Type B pancreatic cell (in vitro differentiated cells): ENCODE measurements at regions not wholly inside any gene's neighbourhood (a gene's known extent, or its start where the extent isn't known, plus 50 kb on each side); places are given as distances from the start of the nearest gene placed in this dataset.

Experiments used
- DNase-seq: peaks from one replicate; pipeline ENCODE4 v3.0.0; 2021; ENCODE audit warnings: mixed read lengths; ENCODE audit not compliant: unreplicated experiment; ENCODE audit errors: extremely low spot score
- H3K27ac Mint-ChIP-seq: 2 replicates; pipeline ENCODE4 v1.8.0; 2021; ENCODE audit warnings: mild to moderate bottlenecking, mixed read lengths
- H3K27me3 Mint-ChIP-seq: 2 replicates; pipeline ENCODE4 v1.8.0; 2021; ENCODE audit warnings: mixed read lengths
- H3K36me3 Mint-ChIP-seq: 2 replicates; pipeline ENCODE4 v1.8.0; 2021; ENCODE audit warnings: mixed read lengths
- H3K4me1 Mint-ChIP-seq: one replicate; pipeline ENCODE4 v1.8.0; 2021; ENCODE audit warnings: mixed read lengths; ENCODE audit not compliant: unreplicated experiment
- H3K4me3 Mint-ChIP-seq: 2 replicates; pipeline ENCODE4 v1.8.0; 2021; ENCODE audit warnings: mild to moderate bottlenecking, mixed read lengths
- H3K9me3 Mint-ChIP-seq: 2 replicates; pipeline ENCODE4 v1.8.0; 2021; ENCODE audit warnings: mixed read lengths
- TF ChIP-seq, protein P1 (sequence below): fragments of 200-600 bp; sonication (generic); conservative IDR thresholded peaks from 2 replicates; pipeline ENCODE4 v1.5.0; 2021; ENCODE audit warnings: antibody characterized with exemption, mild to moderate bottlenecking

DNA sequence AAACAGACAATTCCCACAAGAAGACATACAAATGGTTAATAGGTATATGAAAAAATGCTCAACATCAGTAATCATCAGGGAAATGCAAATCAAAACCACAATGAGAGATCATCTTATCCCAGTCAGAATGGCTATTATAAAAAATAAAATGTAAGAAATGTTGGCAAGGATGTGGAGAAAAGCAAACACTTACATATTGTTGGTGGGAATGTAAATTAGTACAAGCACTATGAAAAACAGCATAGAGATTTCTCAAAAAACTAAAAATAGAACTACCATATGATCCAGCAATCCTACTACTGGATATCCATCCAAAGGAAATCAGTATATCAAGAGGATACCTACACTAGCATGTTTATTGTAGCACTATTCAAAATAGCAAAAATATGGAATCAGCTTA lies 186.6 kb downstream of the NOL4 start:
- Mint-ChIP-seq H3K27me3 (no peaks in the 10 kb centered on the region), H3K4me1 (no peaks in the 10 kb centered on the region), H3K36me3 (no peaks in the 10 kb centered on the region), H3K27ac (no peak overlapping the region), H3K4me3 (no peak overlapping the region), H3K9me3 (no peaks in the 10 kb centered on the region)
- TF ChIP-seq, protein P1, sequence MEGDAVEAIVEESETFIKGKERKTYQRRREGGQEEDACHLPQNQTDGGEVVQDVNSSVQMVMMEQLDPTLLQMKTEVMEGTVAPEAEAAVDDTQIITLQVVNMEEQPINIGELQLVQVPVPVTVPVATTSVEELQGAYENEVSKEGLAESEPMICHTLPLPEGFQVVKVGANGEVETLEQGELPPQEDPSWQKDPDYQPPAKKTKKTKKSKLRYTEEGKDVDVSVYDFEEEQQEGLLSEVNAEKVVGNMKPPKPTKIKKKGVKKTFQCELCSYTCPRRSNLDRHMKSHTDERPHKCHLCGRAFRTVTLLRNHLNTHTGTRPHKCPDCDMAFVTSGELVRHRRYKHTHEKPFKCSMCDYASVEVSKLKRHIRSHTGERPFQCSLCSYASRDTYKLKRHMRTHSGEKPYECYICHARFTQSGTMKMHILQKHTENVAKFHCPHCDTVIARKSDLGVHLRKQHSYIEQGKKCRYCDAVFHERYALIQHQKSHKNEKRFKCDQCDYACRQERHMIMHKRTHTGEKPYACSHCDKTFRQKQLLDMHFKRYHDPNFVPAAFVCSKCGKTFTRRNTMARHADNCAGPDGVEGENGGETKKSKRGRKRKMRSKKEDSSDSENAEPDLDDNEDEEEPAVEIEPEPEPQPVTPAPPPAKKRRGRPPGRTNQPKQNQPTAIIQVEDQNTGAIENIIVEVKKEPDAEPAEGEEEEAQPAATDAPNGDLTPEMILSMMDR = no peak
- no peak for DNase-seq

DNA sequence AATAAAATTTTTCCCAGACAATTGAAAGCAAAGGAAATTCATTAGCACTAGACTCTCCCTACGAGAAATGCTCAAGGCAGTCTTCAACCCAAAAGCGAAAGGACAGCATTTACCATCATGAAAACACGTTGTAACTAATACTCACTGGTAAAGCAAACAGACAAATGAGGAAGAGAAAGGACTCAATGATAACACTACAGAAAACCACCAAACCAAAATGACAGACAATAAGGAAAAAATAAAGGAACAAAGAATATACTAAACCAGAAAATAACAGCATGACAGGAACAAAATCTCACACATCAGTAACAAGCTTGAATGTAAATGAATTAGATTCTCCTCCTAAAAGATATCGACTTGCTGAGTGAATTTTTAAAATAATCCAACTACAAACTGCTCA lies 190.7 kb downstream of the NOL4 start:
- no peaks in the 10 kb centered on the region for H3K27me3 Mint-ChIP-seq
- TF ChIP-seq, protein P1 = no peak
- H3K4me3 Mint-ChIP-seq = no peak overlapping the region
- no peak overlapping the region for H3K27ac Mint-ChIP-seq
- no peaks in the 10 kb centered on the region for H3K36me3 Mint-ChIP-seq
- no peak for DNase-seq
- H3K9me3 Mint-ChIP-seq = no peaks in the 10 kb centered on the region
- H3K4me1 Mint-ChIP-seq = no peaks in the 10 kb centered on the region

DNA sequence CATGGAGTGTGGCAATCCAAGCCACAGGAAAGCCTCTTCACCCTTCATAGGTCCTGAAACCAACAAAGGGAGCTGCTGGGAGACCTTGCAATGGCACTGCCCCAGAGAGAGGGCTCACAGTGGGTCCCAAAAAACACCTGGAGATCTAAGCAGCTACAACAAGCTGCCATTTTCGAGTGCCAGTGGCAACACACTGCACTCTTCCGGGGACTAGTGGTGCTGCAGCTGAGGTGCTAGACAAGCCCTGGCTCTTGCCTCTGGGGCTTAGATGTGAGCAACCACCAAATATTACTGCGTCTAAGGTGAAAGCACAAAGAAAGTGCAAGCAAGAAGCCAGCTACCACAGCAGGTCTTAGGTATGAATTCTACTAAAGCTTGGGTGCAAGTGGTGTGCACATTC lies 192.9 kb downstream of the NOL4 start:
- no peak overlapping the region for H3K4me3 Mint-ChIP-seq
- no peaks in the 10 kb centered on the region for H3K4me1 Mint-ChIP-seq
- H3K36me3 Mint-ChIP-seq = no peaks in the 10 kb centered on the region
- no peaks in the 10 kb centered on the region for H3K27me3 Mint-ChIP-seq
- H3K27ac Mint-ChIP-seq = no peak overlapping the region
- H3K9me3 Mint-ChIP-seq = no peaks in the 10 kb centered on the region
- DNase-seq = no peak
- TF ChIP-seq, protein P1 = no peak

DNA sequence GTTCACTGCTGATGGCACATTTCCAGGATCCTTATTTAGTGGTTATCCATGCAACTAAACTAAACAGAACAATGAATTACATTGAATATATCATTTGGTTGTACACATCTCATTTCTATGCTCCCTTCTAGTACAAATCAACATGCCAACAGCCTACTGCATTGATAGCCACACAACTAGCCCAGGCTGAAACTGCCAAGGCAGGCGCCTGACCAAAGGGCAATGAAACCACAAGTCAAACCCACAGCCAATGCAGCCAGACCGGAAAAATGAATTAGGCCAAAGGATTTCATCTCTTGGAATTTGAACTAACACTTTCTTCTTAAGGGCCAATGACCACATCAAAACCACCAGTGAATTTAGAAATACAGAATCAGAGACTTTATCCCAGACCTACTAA lies 196.4 kb downstream of the NOL4 start:
- Mint-ChIP-seq H3K4me3 (no peak overlapping the region), H3K36me3 (no peaks in the 10 kb centered on the region), H3K9me3 (no peaks in the 10 kb centered on the region), H3K27ac (no peak overlapping the region), H3K27me3 (no peaks in the 10 kb centered on the region), H3K4me1 (peaks cover 4% of the 10 kb centered on the region)
- DNase-seq = no peak
- TF ChIP-seq, protein P1 = no peak

DNA sequence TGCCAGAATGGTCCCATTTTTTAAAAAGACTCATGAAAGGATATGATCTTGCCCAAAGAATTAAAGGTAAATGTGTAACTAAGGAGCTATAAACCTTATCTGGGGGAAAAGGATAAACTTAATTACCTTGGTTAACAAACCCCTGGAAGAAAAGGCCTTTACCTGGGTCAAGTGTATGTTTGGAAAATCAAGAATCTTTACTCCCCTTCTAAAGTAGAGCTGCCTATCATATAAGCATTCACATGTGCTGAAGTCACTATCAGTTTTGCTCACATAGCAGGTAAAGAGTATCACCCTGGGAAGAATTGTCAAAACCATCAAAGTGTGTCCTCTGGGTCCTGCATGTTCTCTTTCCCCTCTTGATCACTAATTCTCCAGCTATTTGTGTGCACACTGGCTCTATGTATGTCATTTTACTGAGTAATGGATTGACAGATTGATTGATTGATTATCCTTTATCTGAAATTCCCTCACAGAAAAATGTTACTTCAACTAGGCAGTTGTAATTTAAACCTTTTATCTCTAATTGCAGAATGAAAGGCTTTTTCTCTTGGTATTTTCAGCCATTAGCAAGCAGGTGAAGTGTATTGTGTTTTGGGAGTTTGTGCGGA lies 199.4 kb downstream of the NOL4 start:
- H3K27me3 Mint-ChIP-seq = no peaks in the 10 kb centered on the region
- no peaks in the 10 kb centered on the region for H3K9me3 Mint-ChIP-seq
- H3K4me1 Mint-ChIP-seq = peaks cover 5% of the 10 kb centered on the region
- TF ChIP-seq, protein P1 = no peak
- no peak overlapping the region for H3K4me3 Mint-ChIP-seq
- no peaks in the 10 kb centered on the region for H3K36me3 Mint-ChIP-seq
- DNase-seq = no peak
- no peak overlapping the region for H3K27ac Mint-ChIP-seq

DNA sequence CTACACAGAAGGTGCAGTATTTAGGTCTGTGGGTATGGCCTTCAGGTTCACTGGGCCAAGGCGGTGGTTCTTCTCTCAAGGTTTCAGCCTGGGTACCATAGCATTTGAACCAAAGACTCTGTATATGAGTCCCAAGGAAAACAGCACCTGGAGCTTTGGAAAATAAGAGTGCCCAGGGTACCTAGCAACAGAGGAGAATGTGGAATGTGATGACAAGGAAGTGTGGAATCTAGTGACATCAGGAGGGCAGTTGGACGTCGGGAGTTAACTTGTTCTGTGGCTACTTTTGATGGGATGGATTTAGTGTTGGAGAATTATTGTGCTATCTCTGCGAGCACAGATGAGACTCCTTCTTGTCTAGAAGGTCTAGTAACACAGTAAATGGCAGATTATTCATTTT lies 201.2 kb downstream of the NOL4 start:
- no peak overlapping the region for H3K4me3 Mint-ChIP-seq
- peak overlapping the region; percentile 10 for H3K27ac Mint-ChIP-seq
- TF ChIP-seq, protein P1 = no peak
- DNase-seq = no peak
- no peaks in the 10 kb centered on the region for H3K27me3 Mint-ChIP-seq
- H3K4me1 Mint-ChIP-seq = peaks cover 5% of the 10 kb centered on the region
- no peaks in the 10 kb centered on the region for H3K9me3 Mint-ChIP-seq
- no peaks in the 10 kb centered on the region for H3K36me3 Mint-ChIP-seq
